ENCODE measurements at regions not wholly inside any gene's neighbourhood (a gene's known extent, or its start where the extent isn't known, plus 50 kb on each side); places are given as distances from the start of the nearest gene placed in this dataset.

DNA sequence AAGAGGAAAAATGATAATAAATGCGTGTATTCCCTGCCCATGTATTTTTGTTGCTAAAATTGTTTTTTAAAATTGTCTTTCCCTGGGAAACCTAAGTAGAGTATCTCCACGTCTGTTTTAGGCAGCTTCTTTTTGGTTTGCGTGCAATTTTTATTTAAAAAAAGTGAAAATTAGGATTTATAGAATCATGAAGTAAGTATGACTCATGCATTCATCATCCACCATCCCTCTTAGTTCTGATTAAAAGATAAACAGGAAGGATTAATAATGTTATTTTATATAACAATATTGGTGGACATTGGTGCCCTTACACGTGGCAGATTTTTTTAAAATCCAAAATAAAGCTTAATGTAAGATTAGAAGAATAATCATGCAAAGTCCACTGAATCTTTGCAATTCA, 358.7 kb downstream of the MED10 start:
- TF ChIP-seq EZH2 (IDR thresholded peaks at IDR 0.05; ENCODE audit: insufficient read depth, low read length), result no peak
- TF ChIP-seq, protein P1, sequence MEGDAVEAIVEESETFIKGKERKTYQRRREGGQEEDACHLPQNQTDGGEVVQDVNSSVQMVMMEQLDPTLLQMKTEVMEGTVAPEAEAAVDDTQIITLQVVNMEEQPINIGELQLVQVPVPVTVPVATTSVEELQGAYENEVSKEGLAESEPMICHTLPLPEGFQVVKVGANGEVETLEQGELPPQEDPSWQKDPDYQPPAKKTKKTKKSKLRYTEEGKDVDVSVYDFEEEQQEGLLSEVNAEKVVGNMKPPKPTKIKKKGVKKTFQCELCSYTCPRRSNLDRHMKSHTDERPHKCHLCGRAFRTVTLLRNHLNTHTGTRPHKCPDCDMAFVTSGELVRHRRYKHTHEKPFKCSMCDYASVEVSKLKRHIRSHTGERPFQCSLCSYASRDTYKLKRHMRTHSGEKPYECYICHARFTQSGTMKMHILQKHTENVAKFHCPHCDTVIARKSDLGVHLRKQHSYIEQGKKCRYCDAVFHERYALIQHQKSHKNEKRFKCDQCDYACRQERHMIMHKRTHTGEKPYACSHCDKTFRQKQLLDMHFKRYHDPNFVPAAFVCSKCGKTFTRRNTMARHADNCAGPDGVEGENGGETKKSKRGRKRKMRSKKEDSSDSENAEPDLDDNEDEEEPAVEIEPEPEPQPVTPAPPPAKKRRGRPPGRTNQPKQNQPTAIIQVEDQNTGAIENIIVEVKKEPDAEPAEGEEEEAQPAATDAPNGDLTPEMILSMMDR (IDR thresholded peaks at IDR 0.05; ENCODE audit: insufficient read depth, low read depth, low read length), result no peak
